Left lung (tissue), 4 donors: ENCODE measurements at regions not wholly inside any gene's neighbourhood (a gene's known extent, or its start where the extent isn't known, plus 50 kb on each side); places are given as distances from the start of the nearest gene placed in this dataset.

ENCODE experiments used
- ATAC-seq: fragments of 200-7000 bp; cut with Tn5 transposase; one replicate; pipeline ENCODE4 v1.9.1; 2020; ENCODE audit warnings: moderate library complexity
- DNase-seq, 4 donors: peaks; one replicate each; pipeline ENCODE4 v3.0.0-alpha.2; 2013 to 2020
- H3K27ac ChIP-seq, 2 donors: fragments of 200-600 bp; sonication (generic) in 1 of 2; one replicate each; pipeline versions ENCODE4 v1.5.0 to v1.8.0; 2020 to 2021
- H3K27me3 ChIP-seq, 2 donors: fragments of 200-600 bp; sonication (generic) in 1 of 2; one replicate each; pipeline versions ENCODE4 v1.5.0 to v1.8.0; 2020 to 2021
- H3K36me3 ChIP-seq, 2 donors: fragments of 200-600 bp; sonication (generic) in 1 of 2; one replicate each; pipeline versions ENCODE4 v1.5.0 to v1.8.0; 2020 to 2021
- H3K4me1 ChIP-seq, 2 donors: fragments of 200-600 bp; one replicate each; pipeline ENCODE4 v1.8.0; 2021
- H3K4me3 ChIP-seq, 2 donors: fragments of 200-600 bp; sonication (generic) in 1 of 2; one replicate each; pipeline versions ENCODE4 v1.5.0 to v1.8.0; 2020 to 2021; ENCODE audit warnings: mild to moderate bottlenecking in 1 of 2
- H3K9me3 ChIP-seq, 2 donors: fragments of 200-600 bp; sonication (generic) in 1 of 2; one replicate each; pipeline versions ENCODE4 v1.5.0 to v1.8.0; 2020 to 2021
- CTCF ChIP-seq, 2 donors: fragments of 200-600 bp; sonication (generic) in 1 of 2; IDR thresholded peaks; one replicate each; pipeline versions ENCODE4 v1.5.0 to v1.8.0; 2021; ENCODE audit warnings: antibody characterized with exemption in 2 of 2
- intact Hi-C, 2 donors: fragments of 100-400 bp; cut with DNase I; formaldehyde crosslinking; loops; one replicate each; pipeline versions ENCODE4 v1.11.2 to v1.14.2; 2022
- donor health status: DM: no; HTN: yes; CAD: no.
- donor health status: DM: no; HTN: no; CAD: no.

GRCh38 chr5:168104811-168105481, 186.5 kb upstream of the WWC1 start:
- Histone ChIP-seq H3K4me1 (no peaks in the 10 kb centered on the region), H3K27ac (no peak overlapping the region), H3K27me3 (no peaks in the 10 kb centered on the region), H3K4me3 (no peak overlapping the region), H3K9me3 (no peaks in the 10 kb centered on the region), H3K36me3 (no peaks in the 10 kb centered on the region)
- DNase-seq: no peak
- intact Hi-C loops: no loop called here
- no peak for TF ChIP-seq CTCF (IDR thresholded peaks at IDR 0.05)
- ATAC-seq: no peak

GRCh38 chr5:168106008-168106761, 185.3 kb upstream of the WWC1 start:
- intact Hi-C loops: no loop called here
- H3K4me1 ChIP-seq: no peaks in the 10 kb centered on the region
- TF ChIP-seq CTCF (IDR thresholded peaks at IDR 0.05): no peak
- no peaks in the 10 kb centered on the region for H3K9me3 ChIP-seq
- no peak overlapping the region for H3K27ac ChIP-seq
- DNase-seq (no peak), ATAC-seq (no peak)
- H3K27me3 ChIP-seq: no peaks in the 10 kb centered on the region
- no peaks in the 10 kb centered on the region for H3K36me3 ChIP-seq
- no peak overlapping the region for H3K4me3 ChIP-seq

GRCh38 chr5:168109441-168109840, 182.0 kb upstream of the WWC1 start:
- intact Hi-C loops: no loop called here
- Histone ChIP-seq H3K4me1 (no peaks in the 10 kb centered on the region), H3K27ac (no peak overlapping the region), H3K36me3 (no peaks in the 10 kb centered on the region), H3K9me3 (no peaks in the 10 kb centered on the region), H3K27me3 (no peaks in the 10 kb centered on the region), H3K4me3 (no peak overlapping the region)
- ATAC-seq (no peak), DNase-seq (no peak)
- TF ChIP-seq CTCF (IDR thresholded peaks at IDR 0.05): no peak

GRCh38 chr5:168110384-168110783, 181.1 kb upstream of the WWC1 start:
- H3K9me3 ChIP-seq: no peaks in the 10 kb centered on the region

More at GRCh38 chr5:168110384-168110783, 181.1 kb upstream of the WWC1 start:
- H3K27me3 ChIP-seq: no peaks in the 10 kb centered on the region
- H3K27ac ChIP-seq: no peak overlapping the region
- intact Hi-C loops: loop anchor here in 1 of 2 donors (10.0 kb wide), 1 partner anchor 104 kb away; no protein-coding TSS in a partner anchor
- H3K4me1 ChIP-seq: no peaks in the 10 kb centered on the region
- no peak overlapping the region for H3K4me3 ChIP-seq
- H3K36me3 ChIP-seq: no peaks in the 10 kb centered on the region
- DNase-seq (no peak), ATAC-seq (no peak)
- TF ChIP-seq CTCF (IDR thresholded peaks at IDR 0.05): no peak
